DMS 273 (cell line): ENCODE measurements at regions not wholly inside any gene's neighbourhood (a gene's known extent, or its start where the extent isn't known, plus 50 kb on each side); places are given as distances from the start of the nearest gene placed in this dataset.

Experiments
- DNase-seq: peaks from one replicate; lab custom pipeline; 2025; ENCODE audit not compliant: unreplicated experiment; lab: John Stamatoyannopoulos, UW

GRCh38 chr2:155431004-155431507, 732.6 kb downstream of the KCNJ3 start:
- no peak for DNase-seq

DNA sequence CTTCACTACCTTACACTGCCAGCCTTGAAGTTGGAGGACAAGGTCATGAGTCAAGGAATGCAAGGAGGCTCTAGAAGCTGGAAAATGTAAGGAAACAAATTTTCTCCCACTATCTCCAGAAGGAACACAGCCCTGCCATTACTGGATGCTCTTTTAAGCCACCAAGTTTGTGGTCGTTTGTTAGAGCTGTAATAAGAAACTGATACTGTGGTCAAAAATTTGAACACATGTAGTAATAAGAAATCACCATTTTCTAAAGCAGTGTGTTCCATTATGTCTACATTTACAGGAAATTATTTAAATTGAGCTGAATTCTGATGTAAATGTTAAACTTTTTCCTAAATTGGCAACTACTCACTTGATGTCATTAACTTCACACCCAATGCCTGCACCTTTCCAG, 729.0 kb downstream of the KCNJ3 start:
- no peak for DNase-seq

DNA sequence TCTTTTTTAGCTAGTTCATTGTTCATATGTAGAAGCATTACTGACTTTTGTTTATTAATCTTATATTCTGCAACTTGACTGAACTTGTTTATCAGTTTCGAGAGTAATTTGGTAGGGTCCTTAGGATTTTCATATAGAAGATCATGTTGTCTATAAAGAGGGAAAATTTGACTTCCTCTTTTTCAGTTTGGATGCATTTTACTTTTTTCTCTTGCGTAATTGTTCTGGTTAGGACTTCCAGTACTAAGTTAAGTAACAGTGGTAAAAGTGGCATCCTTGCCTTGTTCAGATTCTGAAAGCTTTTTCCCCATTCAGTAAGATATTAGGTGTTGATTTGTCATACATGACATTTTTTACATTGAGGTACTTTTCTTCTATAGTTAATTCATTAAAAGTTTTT, 726.0 kb downstream of the KCNJ3 start:
- DNase-seq, result no peak

DNA sequence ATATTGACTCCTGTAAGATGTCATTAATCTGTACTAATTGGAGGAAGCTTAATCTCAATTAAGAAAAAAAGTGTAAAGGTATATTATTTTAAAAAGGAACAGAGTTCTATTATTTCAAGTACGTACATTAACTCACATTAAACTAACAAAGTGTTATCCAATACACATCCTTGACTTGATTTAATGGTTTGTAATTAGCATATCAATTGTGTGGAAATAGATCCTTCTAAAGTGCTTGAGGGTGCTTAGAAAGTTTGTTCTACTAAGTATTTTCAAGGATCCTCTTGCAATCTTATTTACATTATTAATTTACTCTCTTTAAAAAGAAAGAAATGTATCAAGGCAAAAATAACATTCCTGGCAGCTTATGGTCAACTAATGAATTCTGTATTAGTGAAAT, 720.3 kb downstream of the KCNJ3 start:
- no peak for DNase-seq

- no peak for DNase-seq
Observed at GRCh38 chr2:155412598-155412997, 714.1 kb downstream of the KCNJ3 start.

DNA sequence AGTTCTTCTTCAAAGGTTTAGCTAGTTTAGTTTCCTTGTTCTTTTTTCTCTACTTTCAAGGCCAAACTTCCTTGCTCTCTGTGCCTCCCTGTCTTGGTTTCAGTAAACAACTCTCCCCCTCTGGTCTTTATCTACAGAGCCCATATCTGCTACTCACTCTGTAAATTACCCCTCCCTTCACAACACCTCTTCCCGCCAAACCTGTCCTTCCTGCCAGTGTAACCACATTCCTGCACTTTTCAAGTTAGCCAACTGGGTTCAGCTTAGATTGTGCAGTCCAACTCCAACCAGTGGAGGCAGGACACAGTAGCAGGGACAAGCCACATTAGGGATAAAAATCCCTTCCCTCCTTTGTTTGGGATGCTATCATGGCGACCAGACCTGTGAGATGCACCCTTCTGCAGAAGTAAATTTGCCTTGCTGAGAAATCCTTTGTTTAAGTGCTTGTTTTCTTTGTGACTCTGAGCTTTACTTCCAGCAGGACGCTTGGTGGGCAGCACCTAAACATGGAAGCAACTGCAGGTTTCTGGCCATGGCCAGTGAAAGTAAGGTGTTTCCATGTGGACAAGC, 706.0 kb downstream of the KCNJ3 start:
- no peak for DNase-seq

DNA sequence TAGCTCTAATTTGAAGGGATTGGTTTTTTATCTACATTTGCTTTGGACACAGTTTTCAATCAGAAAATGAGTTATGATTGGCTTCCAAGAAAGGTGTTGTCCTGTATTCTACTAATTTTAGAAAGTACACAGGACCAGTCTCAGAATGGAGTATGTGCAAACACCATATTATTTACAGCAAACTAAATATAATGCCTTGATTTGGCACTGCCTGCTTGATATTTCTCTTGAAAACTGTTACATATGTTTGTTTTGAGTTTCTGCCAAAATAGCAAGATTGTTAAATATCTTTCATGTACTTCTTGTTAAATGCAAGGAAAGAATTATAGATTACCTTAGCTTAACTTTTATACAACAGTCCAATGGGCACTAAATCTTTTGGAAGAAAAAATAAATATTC, 694.9 kb downstream of the KCNJ3 start:
- no peak for DNase-seq

DNA sequence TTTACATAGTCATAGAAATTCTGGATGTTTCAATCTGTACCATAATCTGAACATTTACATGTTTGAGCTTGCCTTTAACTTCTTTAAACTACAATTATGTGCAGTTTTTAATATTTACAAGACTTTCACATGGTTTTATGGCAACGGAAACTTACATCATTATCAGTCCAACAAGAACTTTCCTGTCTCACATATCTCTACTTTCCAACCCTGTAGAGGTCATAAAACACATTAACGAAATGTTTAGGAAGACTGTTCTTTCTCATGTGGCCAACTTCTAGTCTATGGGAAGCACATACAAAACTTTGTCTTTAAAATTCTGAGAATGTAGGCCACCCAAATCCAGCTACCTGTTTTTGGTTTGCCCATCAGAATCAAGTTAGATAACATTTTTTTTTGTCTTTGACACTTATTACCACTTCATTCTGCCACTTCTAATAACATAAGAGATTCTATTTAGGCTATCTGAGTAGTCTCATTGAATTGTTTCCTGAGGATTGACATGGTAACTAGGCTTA, 693.2 kb downstream of the KCNJ3 start:
- no peak for DNase-seq

DNA sequence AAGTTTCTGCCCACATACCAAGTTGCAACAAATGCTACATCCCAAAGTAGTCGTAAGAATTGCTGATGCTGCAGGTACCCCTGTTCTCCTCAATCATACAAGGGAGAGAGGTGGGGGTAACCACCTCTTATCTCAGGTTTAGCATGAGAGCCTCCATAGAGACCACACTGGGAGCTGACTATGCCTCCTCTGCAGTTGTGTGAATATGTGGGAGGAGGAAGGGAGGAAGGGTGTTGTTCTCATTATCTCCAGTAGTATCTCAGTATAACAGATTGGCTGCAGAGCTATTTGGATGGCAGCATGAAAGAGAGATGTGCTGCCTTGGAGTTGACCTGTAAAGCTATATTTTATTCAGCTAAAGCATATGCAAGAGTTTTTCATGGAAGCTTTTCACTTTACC, 690.7 kb downstream of the KCNJ3 start:
- DNase-seq, result peak; percentile 11

GRCh38 chr2:155384555-155385123, 686.1 kb downstream of the KCNJ3 start:
- no peak for DNase-seq

GRCh38 chr2:155382776-155383175, 684.3 kb downstream of the KCNJ3 start:
- DNase-seq, result peak; percentile 6

GRCh38 chr2:155381436-155381835, 682.9 kb downstream of the KCNJ3 start:
- DNase-seq, result peak; percentile 6

- DNase-seq, result no peak
Observed at GRCh38 chr2:155379494-155379893, 681.0 kb downstream of the KCNJ3 start.

GRCh38 chr2:155377931-155378444, 679.5 kb downstream of the KCNJ3 start:
- peak; percentile 12 for DNase-seq

- DNase-seq, result peak; percentile 70
Observed at GRCh38 chr2:155377266-155377680, 678.8 kb downstream of the KCNJ3 start.

- DNase-seq, result peak; percentile 60
Observed at GRCh38 chr2:155372969-155373368, 674.5 kb downstream of the KCNJ3 start.

GRCh38 chr2:155368934-155369333, 670.4 kb downstream of the KCNJ3 start:
- peak; percentile 61 for DNase-seq

- DNase-seq, result no peak
Observed at GRCh38 chr2:155364766-155365165, 666.3 kb downstream of the KCNJ3 start.

DNA sequence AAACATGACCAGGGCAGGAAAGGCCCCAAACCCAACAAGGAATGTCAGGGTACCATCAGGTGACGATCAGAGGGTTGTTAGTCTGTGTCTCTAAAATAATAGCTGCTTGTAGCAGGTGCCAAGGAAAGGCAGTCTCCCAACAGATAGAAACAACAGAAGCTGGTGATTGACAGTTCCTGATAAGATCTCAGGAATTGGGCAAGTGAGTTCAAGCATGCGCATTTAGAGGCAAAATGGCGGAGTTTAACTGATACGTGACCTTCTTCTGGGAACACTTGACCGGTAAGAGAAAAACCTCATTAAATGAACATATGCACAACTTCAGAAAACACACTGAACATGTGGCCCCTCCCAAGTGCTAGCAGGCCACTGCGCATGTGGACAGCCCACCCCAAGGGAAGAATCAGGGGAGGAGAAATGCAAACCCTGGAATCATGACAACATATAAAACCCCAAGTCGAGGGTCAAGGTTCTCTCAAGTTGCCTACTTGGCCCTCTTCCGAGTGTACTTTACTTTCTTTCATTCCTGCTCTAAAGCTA, 664.9 kb downstream of the KCNJ3 start:
- no peak for DNase-seq

DNA sequence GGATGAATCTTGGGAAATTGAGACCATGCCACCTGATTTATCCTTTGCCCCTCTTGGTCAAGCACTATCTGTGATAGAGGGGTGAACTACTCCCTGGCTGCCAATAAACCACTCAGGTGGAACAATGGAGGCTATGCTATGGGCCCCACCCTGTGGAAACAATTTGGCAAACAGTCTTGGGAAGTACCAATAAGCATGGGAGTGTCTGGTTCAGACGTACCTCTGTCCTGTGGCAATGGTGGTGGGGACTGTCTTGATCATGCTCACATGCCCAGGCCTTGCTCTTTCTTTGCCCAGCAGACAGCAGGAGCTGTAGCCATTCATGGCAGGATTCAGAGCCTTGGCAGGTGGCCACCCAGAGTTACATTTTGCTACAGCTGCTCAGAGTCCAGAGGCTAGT, 658.7 kb downstream of the KCNJ3 start:
- peak; percentile 64 for DNase-seq

GRCh38 chr2:155356250-155356649, 657.8 kb downstream of the KCNJ3 start:
- no peak for DNase-seq
